Esophagus muscularis mucosa (tissue), 4 donors: ENCODE measurements at regions not wholly inside any gene's neighbourhood (a gene's known extent, or its start where the extent isn't known, plus 50 kb on each side); places are given as distances from the start of the nearest gene placed in this dataset.

ENCODE experiments used
- DNase-seq: peaks from one replicate; pipeline ENCODE4 v3.0.0-alpha.2; 2017; ENCODE audit errors: extremely low spot score
- H3K27ac ChIP-seq, 4 donors: fragments of 200-600 bp; sonication (generic); replicated peaks in 1 of 4; 1 replicate in 3 of 4; 2 replicates in 1 of 4; pipeline ENCODE4 v1.5.1; 2016 to 2019; ENCODE audit warnings: mild to moderate bottlenecking in 1 of 4
- H3K27me3 ChIP-seq, 4 donors: fragments of 200-600 bp; sonication (generic); one replicate each; pipeline versions ENCODE4 v1.5.1 to v1.6.0; 2016 to 2019
- H3K36me3 ChIP-seq, 4 donors: fragments of 200-600 bp; sonication (generic); one replicate each; pipeline ENCODE4 v1.5.1; 2016 to 2019
- H3K4me1 ChIP-seq, 4 donors: fragments of 200-600 bp; sonication (generic); one replicate each; pipeline ENCODE4 v1.5.1; 2016 to 2019
- H3K4me3 ChIP-seq, 4 donors: fragments of 200-600 bp; sonication (generic); 1 replicate in 2 of 4; 2 replicates in 2 of 4; pipeline ENCODE4 v1.5.1; 2016 to 2019; ENCODE audit warnings: mild to moderate bottlenecking in 4 of 4, moderate library complexity in 1 of 4
- H3K9me3 ChIP-seq, 4 donors: fragments of 200-600 bp; sonication (generic); 1 replicate in 3 of 4; 2 replicates in 1 of 4; pipeline ENCODE4 v1.5.1; 2016 to 2019
- EP300 ChIP-seq: sonication (generic); formaldehyde crosslinking; IDR thresholded peaks from one replicate; pipeline ENCODE4 v1.6.1; 2017; ENCODE audit warnings: antibody characterized with exemption
- POLR2A ChIP-seq: fragments of 450-650 bp; IDR thresholded peaks from one replicate; pipeline ENCODE4 v1.6.1; 2017; ENCODE audit warnings: antibody characterized with exemption, moderate library complexity, mild to moderate bottlenecking, low read depth
- POLR2AphosphoS5 ChIP-seq, 2 donors: sonication (generic); formaldehyde crosslinking; IDR thresholded peaks; one replicate each; pipeline ENCODE4 v1.6.1; 2017; ENCODE audit warnings: antibody characterized with exemption in 2 of 2
- WGBS: methylation state at CpG from one replicate; pipeline ENCODE4 v1.1.5; 2018; 5-methylcytosine and 5-hydroxymethylcytosine counted together
- intact Hi-C: fragments of 100-400 bp; cut with DNase I; formaldehyde crosslinking; loops from one replicate; pipeline ENCODE4 v1.15.1; 2023
- TF ChIP-seq, protein P1 (sequence below), 3 experiments: fragments of 200-600 bp in 2 of 3; fragments of 450-650 bp in 1 of 3; sonication (generic) in 2 of 3; IDR thresholded peaks; one replicate each; pipeline ENCODE4 v1.5.1; 2017 to 2019; ENCODE audit warnings: antibody characterized with exemption in 3 of 3, mild to moderate bottlenecking in 2 of 3, moderate library complexity in 1 of 3

DNA sequence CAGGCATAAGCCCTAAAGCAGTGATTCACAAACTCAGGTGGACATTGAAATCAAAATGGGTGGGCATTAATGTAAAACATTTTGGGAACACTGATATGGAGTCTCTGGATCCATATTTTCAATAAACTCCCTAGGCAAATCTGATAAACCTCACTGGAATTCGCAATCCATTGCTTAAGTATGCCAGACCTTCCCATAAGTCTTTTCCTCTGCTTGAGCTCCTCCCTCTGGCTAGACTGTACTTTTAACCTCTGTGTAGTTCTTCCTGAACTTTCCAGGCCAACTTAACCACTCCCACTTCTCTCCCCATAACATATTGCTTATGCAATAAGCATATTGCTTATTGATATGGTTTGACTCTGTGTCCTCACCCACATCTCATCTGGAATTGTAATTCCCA is 629.7 kb upstream of the IMPG1 start:
- no peaks in the 10 kb centered on the region for H3K9me3 ChIP-seq
- H3K4me3 ChIP-seq = no peak overlapping the region
- TF ChIP-seq POLR2AphosphoS5 (IDR thresholded peaks at IDR 0.05) = no peak
- TF ChIP-seq, protein P1, sequence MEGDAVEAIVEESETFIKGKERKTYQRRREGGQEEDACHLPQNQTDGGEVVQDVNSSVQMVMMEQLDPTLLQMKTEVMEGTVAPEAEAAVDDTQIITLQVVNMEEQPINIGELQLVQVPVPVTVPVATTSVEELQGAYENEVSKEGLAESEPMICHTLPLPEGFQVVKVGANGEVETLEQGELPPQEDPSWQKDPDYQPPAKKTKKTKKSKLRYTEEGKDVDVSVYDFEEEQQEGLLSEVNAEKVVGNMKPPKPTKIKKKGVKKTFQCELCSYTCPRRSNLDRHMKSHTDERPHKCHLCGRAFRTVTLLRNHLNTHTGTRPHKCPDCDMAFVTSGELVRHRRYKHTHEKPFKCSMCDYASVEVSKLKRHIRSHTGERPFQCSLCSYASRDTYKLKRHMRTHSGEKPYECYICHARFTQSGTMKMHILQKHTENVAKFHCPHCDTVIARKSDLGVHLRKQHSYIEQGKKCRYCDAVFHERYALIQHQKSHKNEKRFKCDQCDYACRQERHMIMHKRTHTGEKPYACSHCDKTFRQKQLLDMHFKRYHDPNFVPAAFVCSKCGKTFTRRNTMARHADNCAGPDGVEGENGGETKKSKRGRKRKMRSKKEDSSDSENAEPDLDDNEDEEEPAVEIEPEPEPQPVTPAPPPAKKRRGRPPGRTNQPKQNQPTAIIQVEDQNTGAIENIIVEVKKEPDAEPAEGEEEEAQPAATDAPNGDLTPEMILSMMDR (IDR thresholded peaks at IDR 0.05) = no peak
- TF ChIP-seq POLR2A = no peak
- TF ChIP-seq EP300 = no peak
- H3K36me3 ChIP-seq = no peaks in the 10 kb centered on the region
- DNase-seq = no peak
- no peaks in the 10 kb centered on the region for H3K4me1 ChIP-seq
- WGBS = 80% methylated on average over 1 of the region's 1 CpG
- no peak overlapping the region for H3K27ac ChIP-seq
- intact Hi-C loops = no loop called here
- H3K27me3 ChIP-seq = no peaks in the 10 kb centered on the region

- H3K27me3 ChIP-seq = no peaks in the 10 kb centered on the region
- no peaks in the 10 kb centered on the region for H3K4me1 ChIP-seq
- TF ChIP-seq POLR2A = no peak
- TF ChIP-seq, protein P1 (IDR thresholded peaks at IDR 0.05) = peak in 1 of 3 experiments; percentile 15
- no peak for TF ChIP-seq POLR2AphosphoS5 (IDR thresholded peaks at IDR 0.05)
- DNase-seq = no peak
- H3K9me3 ChIP-seq = no peaks in the 10 kb centered on the region
- H3K27ac ChIP-seq = no peak overlapping the region
- WGBS = 43% methylated on average over 3 of the region's 3 CpGs
- no peaks in the 10 kb centered on the region for H3K36me3 ChIP-seq
- no peak overlapping the region for H3K4me3 ChIP-seq
- intact Hi-C loops = no loop called here
Measured at GRCh38 chr6:76701610-76702009, 629.1 kb upstream of the IMPG1 start.

DNA sequence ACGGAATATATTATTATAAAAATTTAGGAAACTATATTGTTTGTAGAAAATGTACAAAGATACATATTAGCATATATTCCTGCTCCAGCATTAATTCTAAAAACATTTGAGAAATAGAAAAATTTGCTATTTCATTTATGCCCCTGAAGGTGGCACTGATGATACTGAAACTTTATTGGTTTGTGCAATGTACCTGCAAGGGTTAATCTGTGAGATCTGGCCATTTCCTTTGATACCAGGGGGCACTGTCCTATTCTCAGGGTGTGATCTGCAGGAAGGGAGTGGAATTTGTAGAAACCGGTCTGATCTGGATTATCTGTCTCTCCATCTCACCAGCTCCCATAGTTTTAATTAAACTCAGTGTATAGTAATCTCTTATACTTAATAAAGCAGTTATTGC is 625.1 kb upstream of the IMPG1 start:
- H3K36me3 ChIP-seq = no peaks in the 10 kb centered on the region
- DNase-seq = no peak
- intact Hi-C loops = no loop called here
- H3K9me3 ChIP-seq = no peaks in the 10 kb centered on the region
- H3K4me1 ChIP-seq = no peaks in the 10 kb centered on the region
- WGBS = 54% methylated on average over 2 of the region's 2 CpGs
- H3K27me3 ChIP-seq = no peaks in the 10 kb centered on the region
- H3K4me3 ChIP-seq = no peak overlapping the region
- H3K27ac ChIP-seq = no peak overlapping the region
- TF ChIP-seq, protein P1 (IDR thresholded peaks at IDR 0.05) = no peak
- TF ChIP-seq EP300 (no peak), POLR2AphosphoS5 (IDR thresholded peaks at IDR 0.05) (no peak), POLR2A (no peak)

DNA sequence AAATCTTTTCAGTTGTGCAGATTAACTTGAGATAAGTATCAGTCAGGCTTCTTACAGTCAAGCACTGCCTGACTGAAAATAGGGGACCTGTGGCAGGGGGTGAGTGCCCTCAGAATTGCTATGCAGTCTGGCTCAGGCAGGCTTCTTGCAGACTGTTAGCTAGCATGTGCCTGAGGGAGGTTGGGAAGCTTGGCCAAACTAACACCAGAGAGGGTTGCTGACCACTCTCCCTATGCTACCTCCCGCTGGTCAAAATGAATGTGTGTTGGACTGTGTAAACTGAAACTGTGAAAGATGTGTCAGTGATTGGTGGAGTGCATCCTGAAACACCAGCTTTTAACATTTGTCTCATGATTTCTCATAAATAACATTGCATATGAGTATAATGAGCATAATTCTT is 622.3 kb upstream of the IMPG1 start:
- H3K27ac ChIP-seq = no peak overlapping the region
- intact Hi-C loops = no loop called here

GRCh38 chr6:76684875-76685274 is 612.4 kb upstream of the IMPG1 start:
- no peaks in the 10 kb centered on the region for H3K9me3 ChIP-seq
- no peak overlapping the region for H3K27ac ChIP-seq
- DNase-seq = no peak
- TF ChIP-seq POLR2AphosphoS5 (IDR thresholded peaks at IDR 0.05) (no peak), POLR2A (no peak), EP300 (no peak)
- TF ChIP-seq, protein P1 (IDR thresholded peaks at IDR 0.05) = no peak
- no peaks in the 10 kb centered on the region for H3K27me3 ChIP-seq
- no peaks in the 10 kb centered on the region for H3K36me3 ChIP-seq
- no peaks in the 10 kb centered on the region for H3K4me1 ChIP-seq
- intact Hi-C loops = no loop called here
- 80% methylated on average over 5 of the region's 5 CpGs for WGBS
- no peak overlapping the region for H3K4me3 ChIP-seq

More for the DNA sequence above, 622.3 kb upstream of the IMPG1 start:
- no peak for DNase-seq
- no peaks in the 10 kb centered on the region for H3K9me3 ChIP-seq
- WGBS = 73% methylated on average over 1 of the region's 1 CpG
- no peaks in the 10 kb centered on the region for H3K27me3 ChIP-seq
- no peaks in the 10 kb centered on the region for H3K4me1 ChIP-seq
- H3K4me3 ChIP-seq = no peak overlapping the region
- TF ChIP-seq POLR2A (no peak), POLR2AphosphoS5 (IDR thresholded peaks at IDR 0.05) (no peak), EP300 (no peak)
- TF ChIP-seq, protein P1 (IDR thresholded peaks at IDR 0.05) = no peak
- no peaks in the 10 kb centered on the region for H3K36me3 ChIP-seq
